Transverse colon (tissue), 4 donors: ENCODE measurements at regions not wholly inside any gene's neighbourhood (a gene's known extent, or its start where the extent isn't known, plus 50 kb on each side); places are given as distances from the start of the nearest gene placed in this dataset.

Experiments used
- DNase-seq: peaks from one replicate; pipeline ENCODE4 v3.0.0-alpha.2; 2019
- H3K27ac ChIP-seq, 4 donors: fragments of 200-600 bp; sonication (generic); 2 replicates each; pipeline ENCODE4 v1.5.1; 2016 to 2018; ENCODE audit warnings: inconsistent platforms in 4 of 4
- H3K27me3 ChIP-seq: fragments of 200-600 bp; sonication (generic); 2 replicates; pipeline ENCODE4 v1.5.1; 2017; ENCODE audit warnings: inconsistent platforms
- H3K36me3 ChIP-seq, 4 donors: fragments of 200-600 bp; sonication (generic); 2 replicates each; pipeline ENCODE4 v1.5.1; 2017 to 2019; ENCODE audit warnings: inconsistent platforms in 4 of 4
- H3K4me1 ChIP-seq, 4 donors: fragments of 200-600 bp; sonication (generic); 2 replicates each; pipeline ENCODE4 v1.5.1; 2017 to 2020; ENCODE audit warnings: inconsistent platforms in 4 of 4
- H3K4me3 ChIP-seq, 4 donors: fragments of 200-600 bp; sonication (generic); 1 replicate in 1 of 4; 2 replicates in 3 of 4; pipeline versions ENCODE4 v1.5.1 to v1.6.1; 2017 to 2019; ENCODE audit warnings: inconsistent platforms in 4 of 4
- H3K9me3 ChIP-seq, 2 donors: fragments of 200-600 bp; sonication (generic); 2 replicates each; pipeline ENCODE4 v1.5.1; 2017 to 2019; ENCODE audit warnings: inconsistent platforms in 2 of 2
- EP300 ChIP-seq: sonication (generic); formaldehyde crosslinking; IDR thresholded peaks from one replicate; pipeline ENCODE4 v1.6.1; 2017; ENCODE audit warnings: antibody characterized with exemption, low read depth
- POLR2A ChIP-seq: fragments of 450-650 bp; IDR thresholded peaks from one replicate; pipeline ENCODE4 v1.6.1; 2016; ENCODE audit warnings: antibody characterized with exemption, mild to moderate bottlenecking, moderate library complexity
- POLR2AphosphoS5 ChIP-seq, 3 donors: sonication (generic); formaldehyde crosslinking; IDR thresholded peaks; one replicate each; pipeline ENCODE4 v1.6.1; 2016; ENCODE audit warnings: antibody characterized with exemption in 3 of 3
- WGBS, 2 donors: methylation state at CpG; one replicate each; pipeline ENCODE4 v1.1.5; 2018; ENCODE audit warnings: low coverage in 1 of 2; 5-methylcytosine and 5-hydroxymethylcytosine counted together
- in situ Hi-C, 4 donors: fragments of 200-750 bp; cut with MboI; loops; one replicate each; pipeline versions ENCODE4 v1.15.0 to v1.15.1; 2017; ENCODE audit warnings: low sequenced_read_pairs in 3 of 4, low pct_ligation_motif_present in 1 of 4, low pct_unique_long_range_greater_than_20kb in 1 of 4
- intact Hi-C: fragments of 100-400 bp; cut with DNase I; formaldehyde crosslinking; loops from one replicate; pipeline ENCODE4 v1.15.1; 2023; ENCODE audit warnings: low total_unique reads
- TF ChIP-seq, protein P1 (sequence below), 5 experiments: fragments of 200-600 bp in 3 of 5; fragments of 450-650 bp in 2 of 5; sonication (generic) in 3 of 5; IDR thresholded peaks; 1 replicate in 2 of 5; 2 replicates in 3 of 5; pipeline ENCODE4 v1.5.1; 2016 to 2017; ENCODE audit warnings: antibody characterized with exemption in 5 of 5, inconsistent platforms in 3 of 5, mild to moderate bottlenecking in 2 of 5, moderate library complexity in 1 of 5

DNA sequence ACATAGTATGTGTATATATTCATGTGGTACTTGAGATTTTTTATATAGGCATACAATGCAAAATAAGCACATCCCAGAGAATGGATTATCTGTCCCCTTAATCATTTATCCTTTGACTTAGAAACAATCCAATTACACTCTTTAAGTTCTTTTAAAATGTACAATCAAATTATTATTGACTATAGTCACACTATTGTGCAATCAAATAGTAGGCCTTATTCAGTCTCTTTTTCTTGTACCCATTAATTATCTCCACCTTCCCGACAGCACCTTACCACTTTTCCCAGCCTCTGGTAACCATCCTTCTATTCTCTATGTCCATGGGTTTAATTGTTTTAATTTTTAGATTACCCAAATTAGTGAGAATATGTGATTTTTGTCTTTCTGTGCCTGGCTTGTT lies 914.1 kb downstream of the CCDC85A start:
- H3K27me3 ChIP-seq, result no peaks in the 10 kb centered on the region
- no peak for TF ChIP-seq POLR2A
- TF ChIP-seq, protein P1, sequence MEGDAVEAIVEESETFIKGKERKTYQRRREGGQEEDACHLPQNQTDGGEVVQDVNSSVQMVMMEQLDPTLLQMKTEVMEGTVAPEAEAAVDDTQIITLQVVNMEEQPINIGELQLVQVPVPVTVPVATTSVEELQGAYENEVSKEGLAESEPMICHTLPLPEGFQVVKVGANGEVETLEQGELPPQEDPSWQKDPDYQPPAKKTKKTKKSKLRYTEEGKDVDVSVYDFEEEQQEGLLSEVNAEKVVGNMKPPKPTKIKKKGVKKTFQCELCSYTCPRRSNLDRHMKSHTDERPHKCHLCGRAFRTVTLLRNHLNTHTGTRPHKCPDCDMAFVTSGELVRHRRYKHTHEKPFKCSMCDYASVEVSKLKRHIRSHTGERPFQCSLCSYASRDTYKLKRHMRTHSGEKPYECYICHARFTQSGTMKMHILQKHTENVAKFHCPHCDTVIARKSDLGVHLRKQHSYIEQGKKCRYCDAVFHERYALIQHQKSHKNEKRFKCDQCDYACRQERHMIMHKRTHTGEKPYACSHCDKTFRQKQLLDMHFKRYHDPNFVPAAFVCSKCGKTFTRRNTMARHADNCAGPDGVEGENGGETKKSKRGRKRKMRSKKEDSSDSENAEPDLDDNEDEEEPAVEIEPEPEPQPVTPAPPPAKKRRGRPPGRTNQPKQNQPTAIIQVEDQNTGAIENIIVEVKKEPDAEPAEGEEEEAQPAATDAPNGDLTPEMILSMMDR (IDR thresholded peaks at IDR 0.05), result no peak
- no peak for TF ChIP-seq EP300
- TF ChIP-seq POLR2AphosphoS5 (IDR thresholded peaks at IDR 0.05), result no peak
- H3K4me1 ChIP-seq, result no peaks in the 10 kb centered on the region
- in situ Hi-C loops (no loop called here), intact Hi-C loops (no loop called here)
- no peak overlapping the region for H3K27ac ChIP-seq
- peaks cover 0 to 10% of the 10 kb centered on the region in 2 donors for H3K9me3 ChIP-seq
- 91 to 94% methylated on average over 1 of the region's 1 CpG for WGBS, 2 donors
- no peak overlapping the region for H3K4me3 ChIP-seq
- no peak for DNase-seq
- no peaks in the 10 kb centered on the region for H3K36me3 ChIP-seq

DNA sequence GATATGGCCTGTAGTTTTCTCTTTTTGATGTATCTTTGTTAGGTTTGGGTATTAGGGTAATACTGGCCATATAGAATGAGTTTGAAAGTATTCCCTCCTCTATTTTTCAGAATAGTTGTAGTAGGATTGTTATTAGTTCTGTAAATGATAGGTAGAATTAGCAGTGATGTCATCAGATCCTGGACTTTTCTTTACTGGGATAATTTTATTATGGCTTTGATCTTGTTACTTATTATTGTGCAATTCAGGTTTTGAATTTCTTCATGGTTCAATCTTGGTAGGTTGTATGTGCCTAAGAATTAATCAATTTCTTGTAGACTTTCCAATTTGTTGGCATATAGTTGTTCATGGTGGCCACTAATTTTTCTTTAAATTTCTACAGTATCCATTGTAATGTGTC lies 916.6 kb downstream of the CCDC85A start:
- intact Hi-C loops (no loop called here), in situ Hi-C loops (no loop called here)
- Histone ChIP-seq H3K36me3 (no peaks in the 10 kb centered on the region), H3K4me1 (no peaks in the 10 kb centered on the region), H3K4me3 (no peak overlapping the region), H3K27me3 (no peaks in the 10 kb centered on the region), H3K9me3 (peaks cover 0 to 10% of the 10 kb centered on the region in 2 donors), H3K27ac (no peak overlapping the region)
- TF ChIP-seq EP300, result no peak
- TF ChIP-seq, protein P1 (IDR thresholded peaks at IDR 0.05), result no peak
- no peak for TF ChIP-seq POLR2A
- TF ChIP-seq POLR2AphosphoS5 (IDR thresholded peaks at IDR 0.05), result no peak
- no peak for DNase-seq

DNA sequence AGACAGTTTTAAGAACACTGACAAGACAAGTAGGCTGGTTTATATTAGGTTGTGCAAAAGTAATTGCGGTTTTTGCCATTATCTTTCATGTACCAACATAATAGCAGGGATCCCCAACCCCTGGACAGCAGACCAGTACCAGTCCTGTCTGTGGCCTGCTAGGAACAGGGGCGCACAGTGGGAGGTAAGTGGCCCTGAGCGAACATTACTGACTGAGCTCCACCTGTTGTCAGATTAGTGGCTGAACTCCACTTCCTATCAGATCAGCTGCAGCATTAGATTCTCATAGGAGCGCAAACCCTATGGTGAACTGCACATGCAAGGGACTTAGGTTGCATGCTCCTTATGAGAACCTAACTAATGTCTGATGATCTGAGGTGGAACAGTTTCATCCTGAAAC lies 921.9 kb downstream of the CCDC85A start:
- H3K4me3 ChIP-seq, result no peak overlapping the region
- no peaks in the 10 kb centered on the region for H3K36me3 ChIP-seq
- intact Hi-C loops (no loop called here), in situ Hi-C loops (no loop called here)
- TF ChIP-seq POLR2A, result no peak
- no peak for DNase-seq
- H3K4me1 ChIP-seq, result no peaks in the 10 kb centered on the region
- H3K27me3 ChIP-seq, result no peaks in the 10 kb centered on the region
- H3K9me3 ChIP-seq, result peaks cover 0 to 3% of the 10 kb centered on the region in 2 donors
- no peak overlapping the region for H3K27ac ChIP-seq
- WGBS, 2 donors, result 81 to 82% methylated on average over 2 to 4 of the region's 4 CpGs

DNA sequence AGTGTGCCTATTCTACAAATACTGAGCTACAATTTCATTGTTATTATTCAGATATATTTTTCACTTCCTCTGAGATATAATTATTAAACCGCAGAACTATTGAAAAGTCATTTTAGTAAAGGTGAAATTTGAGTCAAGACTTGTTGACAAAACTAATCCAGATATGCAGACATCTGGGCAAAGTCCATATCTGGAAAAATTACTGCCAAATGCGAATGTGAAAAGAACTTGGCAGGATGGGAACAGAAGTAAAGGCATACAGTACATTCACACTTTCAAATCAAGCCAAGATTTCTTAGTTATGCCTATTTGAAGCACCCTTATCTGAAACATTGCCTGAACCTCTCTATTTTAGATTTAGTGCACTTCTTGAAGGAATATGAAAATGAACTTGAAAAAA lies 923.6 kb downstream of the CCDC85A start:
- Histone ChIP-seq H3K4me1 (no peaks in the 10 kb centered on the region), H3K4me3 (no peak overlapping the region), H3K9me3 (peaks cover 0 to 3% of the 10 kb centered on the region in 2 donors), H3K27ac (no peak overlapping the region), H3K27me3 (no peaks in the 10 kb centered on the region), H3K36me3 (no peaks in the 10 kb centered on the region)
- intact Hi-C loops (no loop called here), in situ Hi-C loops (no loop called here)
- TF ChIP-seq POLR2AphosphoS5 (IDR thresholded peaks at IDR 0.05) (no peak), EP300 (no peak), POLR2A (no peak)
- TF ChIP-seq, protein P1 (IDR thresholded peaks at IDR 0.05), result no peak
- 27 to 31% methylated on average over 2 of the region's 2 CpGs for WGBS, 2 donors
- DNase-seq, result no peak

DNA sequence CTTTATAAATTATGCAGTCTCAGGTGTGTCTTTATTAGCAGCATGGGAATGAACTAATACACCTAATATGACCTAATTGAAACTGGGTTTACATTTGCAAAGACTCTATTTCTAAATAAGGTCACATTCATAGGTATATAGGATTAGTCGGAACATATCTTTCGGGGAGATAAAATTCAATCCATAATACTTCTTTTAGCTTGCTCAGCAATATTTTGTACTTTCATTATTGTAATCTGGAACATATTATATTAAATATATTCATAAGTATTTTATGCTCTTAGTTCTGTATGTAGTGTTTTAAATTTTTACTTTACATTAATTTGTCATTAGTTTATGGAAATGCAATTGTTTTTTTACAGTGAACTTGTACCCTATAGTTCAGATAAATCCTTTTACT lies 927.7 kb downstream of the CCDC85A start:
- no peak overlapping the region for H3K27ac ChIP-seq
- H3K4me3 ChIP-seq, result no peak overlapping the region
- no peak for TF ChIP-seq EP300
- TF ChIP-seq POLR2A, result no peak
- no peak for TF ChIP-seq POLR2AphosphoS5 (IDR thresholded peaks at IDR 0.05)
- TF ChIP-seq, protein P1 (IDR thresholded peaks at IDR 0.05), result no peak
- no peaks in the 10 kb centered on the region for H3K4me1 ChIP-seq
- 93 to 96% methylated on average over 2 of the region's 2 CpGs for WGBS, 2 donors
- intact Hi-C loops (no loop called here), in situ Hi-C loops (no loop called here)
- no peak for DNase-seq
- H3K36me3 ChIP-seq, result no peaks in the 10 kb centered on the region
- H3K27me3 ChIP-seq, result no peaks in the 10 kb centered on the region
- H3K9me3 ChIP-seq, result peaks cover 0 to 3% of the 10 kb centered on the region in 2 donors
